Heart left ventricle (tissue), 13 donors: ENCODE measurements at regions not wholly inside any gene's neighbourhood (a gene's known extent, or its start where the extent isn't known, plus 50 kb on each side); places are given as distances from the start of the nearest gene placed in this dataset.

Source experiments
- CTCF ChIP-seq, 12 donors: fragments of 200-600 bp; sonication (generic) in 4 of 12; IDR thresholded peaks; one replicate each; pipeline versions ENCODE4 v1.5.0 to v1.8.0; 2018 to 2022; ENCODE audit warnings: antibody characterized with exemption in 12 of 12, mild to moderate bottlenecking in 5 of 12
- POLR2A ChIP-seq, 2 donors: fragments of 450-650 bp; IDR thresholded peaks; one replicate each; pipeline ENCODE4 v1.6.1; 2017; ENCODE audit warnings: antibody characterized with exemption in 2 of 2, mild to moderate bottlenecking in 2 of 2, moderate library complexity in 2 of 2
- donor health status: ischemic (EF 13 %, LVEDD 7.1; RV severe dilation, severe dysfunction).
- donor health status: DM: no; HTN: yes; CAD: no.
- donor health status: DM: no; HTN: no; CAD: no.
- donor health status: ischemic (EF 25% LVEDD 6.9; RV normal size, moderate dysfunction).
- donor health status: ischemic (EF 25% LVEDD 5.7; RV mildly dilated, moderate dysfunction).
- donor health status: ischemic (EF 35%, LVEDD 5.7; RV mildly dilated, moderate dysfunction).
- donor health status: nonischemic (EF 11% LVEDD 7.7; RV severe dilation, severe dysfunction).
- donor health status: DM: yes; HTN: yes; CAD: no.
- donor health status: PGD.
- donor health status: ischemic (EF 29% LVEDD 5.4; RV normal size, mild dysfunction).
- donor health status: nonischemic (EF 23%, LVEDD 6.1; RV moderate dilation, normal function).

GRCh38 chr4:159555873-159556272, 453.0 kb downstream of the RAPGEF2 start:
- no peak for TF ChIP-seq POLR2A (IDR thresholded peaks at IDR 0.05)
- TF ChIP-seq CTCF (IDR thresholded peaks at IDR 0.05) = no peak
